SK-N-SH treated with all-trans-retinoic acid at 6 μM for 48 hours (cell line): ENCODE measurements at regions not wholly inside any gene's neighbourhood (a gene's known extent, or its start where the extent isn't known, plus 50 kb on each side); places are given as distances from the start of the nearest gene placed in this dataset.

Experiments
- ARNTL ChIP-seq: fragments of 450-650 bp; formaldehyde crosslinking; IDR thresholded peaks from 2 replicates; pipeline ENCODE4 v1.5.0; 2020; ENCODE audit warnings: low read depth, mild to moderate bottlenecking, moderate library complexity, borderline replicate concordance
- BACH2 ChIP-seq: fragments of 250-450 bp; sonication (Bioruptor Pico); IDR thresholded peaks from 2 replicates; pipeline ENCODE4 v1.9.0; 2021; ENCODE audit warnings: mild to moderate bottlenecking, borderline replicate concordance
- GLIS3 ChIP-seq: fragments of 250-450 bp; sonication (Bioruptor Pico); IDR thresholded peaks from 2 replicates; pipeline ENCODE4 v1.5.0; 2020; ENCODE audit warnings: mild to moderate bottlenecking, moderate library complexity
- ISL1 ChIP-seq: fragments of 250-450 bp; sonication (Bioruptor Pico); IDR thresholded peaks from 2 replicates; pipeline ENCODE4 v2.1.2; 2022; ENCODE audit warnings: mild to moderate bottlenecking, moderate library complexity
- RARB ChIP-seq: fragments of 250-450 bp; sonication (Bioruptor Pico); IDR thresholded peaks from 2 replicates; pipeline ENCODE4 v1.8.0; 2021; ENCODE audit warnings: mild to moderate bottlenecking, moderate library complexity
- TOX ChIP-seq: fragments of 250-450 bp; sonication (Bioruptor Pico); IDR thresholded peaks from 2 replicates; pipeline ENCODE4 v1.8.0; 2021; ENCODE audit warnings: mild to moderate bottlenecking, moderate library complexity, borderline replicate concordance

DNA sequence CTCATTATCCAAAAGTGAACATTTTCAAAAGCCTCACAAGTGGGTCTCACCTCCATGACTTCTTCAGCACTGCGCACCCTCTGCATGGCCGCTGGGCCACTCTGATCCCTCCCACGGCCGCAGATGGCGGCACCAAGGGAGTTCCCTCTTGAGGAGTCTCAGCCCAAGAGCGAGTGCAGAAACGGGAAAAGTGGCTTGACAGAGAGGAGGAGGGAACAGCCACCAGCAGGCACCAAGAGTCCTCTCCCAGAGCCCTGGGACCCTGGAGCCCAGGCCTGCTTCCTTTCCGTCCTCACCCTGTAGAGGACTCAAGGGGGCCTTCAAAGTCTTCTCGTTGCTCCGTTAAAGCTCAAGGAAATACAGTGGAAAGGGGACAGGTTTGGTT lies 230.2 kb upstream of the DIO3 start:
- TF ChIP-seq ARNTL (no peak), RARB (CRISPR knock-in tag) (no peak), BACH2 (no peak), GLIS3 (CRISPR knock-in tag) (no peak), ISL1 (no peak), TOX (CRISPR knock-in tag) (no peak)
